ENCODE measurements at regions not wholly inside any gene's neighbourhood (a gene's known extent, or its start where the extent isn't known, plus 50 kb on each side); places are given as distances from the start of the nearest gene placed in this dataset.

GRCh38 chr2:367246-367645 is 79.4 kb upstream of the ALKAL2 start:
- TF ChIP-seq CTCF (IDR thresholded peaks at IDR 0.05; ENCODE audit: borderline replicate concordance, extremely low read depth, low read length, poor library complexity, severe bottlenecking) (no peak), EZH2 (IDR thresholded peaks at IDR 0.05; ENCODE audit: borderline replicate concordance, low read depth, low read length, severe bottlenecking) (no peak)
- no peaks in the 10 kb centered on the region; the same call in 1 of the 2 replicates for H3K4me1 ChIP-seq (ENCODE audit: insufficient read depth, low read length)
- ATAC-seq (ENCODE audit: insufficient read depth, low read depth) (no peak), DNase-seq (no peak)
- H3K27ac ChIP-seq (ENCODE audit: low read length): no peak overlapping the region
- H3K9me3 ChIP-seq (ENCODE audit: insufficient read depth, low read length, severe bottlenecking): peaks cover 5% of the 10 kb centered on the region
- no peaks in the 10 kb centered on the region for H4K20me1 ChIP-seq (ENCODE audit: insufficient read depth, low read length)
- H3K79me2 ChIP-seq (ENCODE audit: insufficient read depth, low read length): no peaks in the 10 kb centered on the region
- H3K4me3 ChIP-seq (ENCODE audit: low read depth in 1 of 2, low read length in 2 of 2): no peak overlapping the region
- H3K4me2 ChIP-seq (ENCODE audit: insufficient read depth, low read length): no peak overlapping the region
- H3K36me3 ChIP-seq (ENCODE audit: insufficient read depth, low read length): no peaks in the 10 kb centered on the region
- no peak overlapping the region for H3K9ac ChIP-seq (ENCODE audit: low read depth, low read length)
- no peak overlapping the region for H2AFZ ChIP-seq (ENCODE audit: low read depth, low read length)
- H3K27me3 ChIP-seq (ENCODE audit: insufficient read depth, low read length, poor library complexity): peaks cover 3% of the 10 kb centered on the region

DNA sequence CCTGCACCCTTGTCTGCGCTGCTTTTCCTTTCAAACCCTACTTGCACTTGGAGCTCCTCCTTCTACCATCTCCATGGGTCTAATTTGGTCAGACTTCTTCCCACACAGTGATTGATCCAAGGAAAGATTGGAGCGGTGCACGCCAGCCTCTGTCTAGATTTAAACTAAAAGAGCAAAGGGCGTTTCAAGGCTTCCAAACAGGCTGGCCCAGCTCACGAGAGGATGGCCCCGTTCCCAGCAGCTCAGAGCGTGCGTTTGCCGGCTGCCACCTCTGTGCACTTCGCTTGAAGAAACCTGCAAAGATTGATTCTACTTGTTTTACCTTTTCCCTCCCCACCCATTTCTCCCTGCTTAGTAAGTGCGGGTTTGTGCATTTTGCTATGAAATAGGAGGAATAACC is 78.8 kb upstream of the ALKAL2 start:
- TF ChIP-seq EZH2 (IDR thresholded peaks at IDR 0.05; ENCODE audit: borderline replicate concordance, low read depth, low read length, severe bottlenecking) (no peak), CTCF (IDR thresholded peaks at IDR 0.05; ENCODE audit: borderline replicate concordance, extremely low read depth, low read length, poor library complexity, severe bottlenecking) (no peak)

DNA sequence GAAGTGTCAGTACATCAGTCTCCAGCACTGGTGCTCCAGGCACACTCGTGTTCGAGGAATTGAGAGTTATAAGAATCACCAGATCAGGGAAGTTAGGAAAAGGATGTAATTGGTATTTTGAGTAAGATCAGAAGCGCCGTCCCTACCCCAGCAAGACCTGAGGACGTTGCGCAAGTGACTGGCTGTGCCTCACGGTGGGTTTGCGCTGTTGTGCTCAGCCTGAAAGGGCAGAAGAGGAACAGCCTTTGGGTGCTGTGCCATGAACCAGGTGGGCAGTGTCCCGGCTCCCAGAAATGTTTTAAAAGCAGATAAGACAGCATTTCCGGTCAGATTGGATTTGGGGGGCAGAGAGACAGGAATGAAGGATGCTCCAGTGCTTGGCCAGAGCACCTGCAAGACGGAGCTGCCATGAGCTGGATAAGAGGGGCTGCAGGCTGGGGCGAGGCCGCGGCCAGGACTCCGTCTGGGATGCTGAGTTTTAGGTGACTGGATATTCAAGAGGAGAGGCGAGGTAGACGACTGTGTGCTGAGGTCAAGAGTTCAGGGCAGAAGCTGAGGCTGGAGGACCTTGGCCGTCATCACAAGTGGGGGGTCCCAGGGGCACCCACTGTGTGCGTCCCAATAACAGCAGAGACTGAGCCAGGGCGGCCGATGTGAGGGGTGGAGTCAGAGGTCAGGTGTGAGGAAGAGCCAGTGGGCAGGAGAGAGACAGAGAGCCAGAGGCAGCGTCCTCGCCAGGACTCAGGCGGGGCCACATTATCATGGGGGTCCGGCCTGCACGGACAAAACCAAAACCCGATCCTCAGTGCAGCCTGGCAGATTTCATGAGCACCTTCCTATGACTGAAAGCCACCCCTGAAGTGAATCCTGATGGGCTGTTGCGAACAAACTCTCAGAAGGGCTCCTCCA is 77.7 kb upstream of the ALKAL2 start:
- H3K36me3 ChIP-seq (ENCODE audit: insufficient read depth, low read length): no peaks in the 10 kb centered on the region
- no peak for TF ChIP-seq EZH2 (IDR thresholded peaks at IDR 0.05; ENCODE audit: borderline replicate concordance, low read depth, low read length, severe bottlenecking)
- H3K9me3 ChIP-seq (ENCODE audit: insufficient read depth, low read length, severe bottlenecking): peaks cover 7% of the 10 kb centered on the region
- no peak overlapping the region for H3K4me3 ChIP-seq (ENCODE audit: low read depth in 1 of 2, low read length in 2 of 2)
- no peak for DNase-seq
- H3K9ac ChIP-seq (ENCODE audit: low read depth, low read length): no peak overlapping the region
- H3K27me3 ChIP-seq (ENCODE audit: insufficient read depth, low read length, poor library complexity): peaks cover 3% of the 10 kb centered on the region
- no peak overlapping the region for H3K4me2 ChIP-seq (ENCODE audit: insufficient read depth, low read length)
- no peak overlapping the region for H2AFZ ChIP-seq (ENCODE audit: low read depth, low read length)
- H3K79me2 ChIP-seq (ENCODE audit: insufficient read depth, low read length): no peaks in the 10 kb centered on the region
- H4K20me1 ChIP-seq (ENCODE audit: insufficient read depth, low read length): no peaks in the 10 kb centered on the region
- no peak overlapping the region for H3K27ac ChIP-seq (ENCODE audit: low read length)
- no peaks in the 10 kb centered on the region; the same call in 1 of the 2 replicates for H3K4me1 ChIP-seq (ENCODE audit: insufficient read depth, low read length)
- ATAC-seq (ENCODE audit: insufficient read depth, low read depth): no peak

More for the DNA sequence above, 78.8 kb upstream of the ALKAL2 start:
- no peak overlapping the region for H2AFZ ChIP-seq (ENCODE audit: low read depth, low read length)
- H3K27ac ChIP-seq (ENCODE audit: low read length): no peak overlapping the region
- no peaks in the 10 kb centered on the region for H4K20me1 ChIP-seq (ENCODE audit: insufficient read depth, low read length)
- H3K27me3 ChIP-seq (ENCODE audit: insufficient read depth, low read length, poor library complexity): peaks cover 3% of the 10 kb centered on the region
- no peak overlapping the region for H3K9ac ChIP-seq (ENCODE audit: low read depth, low read length)
- peaks cover 7% of the 10 kb centered on the region for H3K9me3 ChIP-seq (ENCODE audit: insufficient read depth, low read length, severe bottlenecking)
- ATAC-seq (ENCODE audit: insufficient read depth, low read depth): no peak
- no peaks in the 10 kb centered on the region for H3K79me2 ChIP-seq (ENCODE audit: insufficient read depth, low read length)
- no peak for DNase-seq
- H3K4me3 ChIP-seq (ENCODE audit: low read depth in 1 of 2, low read length in 2 of 2): no peak overlapping the region
- no peaks in the 10 kb centered on the region for H3K36me3 ChIP-seq (ENCODE audit: insufficient read depth, low read length)
- no peak overlapping the region for H3K4me2 ChIP-seq (ENCODE audit: insufficient read depth, low read length)
- no peaks in the 10 kb centered on the region; the same call in 1 of the 2 replicates for H3K4me1 ChIP-seq (ENCODE audit: insufficient read depth, low read length)

DNA sequence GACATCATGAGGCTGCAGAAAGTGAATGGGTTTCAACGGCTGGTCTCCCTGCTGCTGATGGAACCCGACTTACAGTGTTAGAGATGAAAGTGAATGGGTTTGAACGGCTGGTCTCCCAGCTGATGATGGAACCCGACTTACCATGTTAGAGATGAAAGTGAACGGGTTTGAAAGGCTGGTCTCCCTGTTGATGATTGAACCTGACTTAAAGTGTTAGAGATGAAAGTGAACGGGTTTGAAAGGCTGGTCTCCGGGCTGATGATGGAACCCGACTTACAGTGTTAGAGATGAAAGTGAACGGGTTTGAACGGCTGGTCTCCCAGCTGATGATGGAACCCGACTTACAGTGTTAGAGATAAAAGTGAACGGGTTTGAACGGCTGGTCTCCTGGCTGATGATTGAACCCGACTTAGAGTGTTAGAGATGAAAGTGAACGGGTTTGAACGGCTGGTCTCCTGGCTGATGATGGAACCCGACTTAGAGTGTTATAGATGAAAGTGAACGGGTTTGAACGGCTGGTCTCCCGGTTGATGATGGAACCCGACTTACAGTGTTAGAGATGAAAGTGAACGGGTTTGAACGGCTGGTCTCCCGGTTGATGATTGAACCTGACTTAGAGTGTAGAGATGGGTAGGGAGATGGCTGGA is 76.1 kb upstream of the ALKAL2 start:
- no peak overlapping the region for H3K4me2 ChIP-seq (ENCODE audit: insufficient read depth, low read length)
- peaks cover 7% of the 10 kb centered on the region for H3K9me3 ChIP-seq (ENCODE audit: insufficient read depth, low read length, severe bottlenecking)
- ATAC-seq (ENCODE audit: insufficient read depth, low read depth) (no peak), DNase-seq (no peak)
- no peaks in the 10 kb centered on the region; the same call in 1 of the 2 replicates for H3K4me1 ChIP-seq (ENCODE audit: insufficient read depth, low read length)
- TF ChIP-seq CTCF (IDR thresholded peaks at IDR 0.05; ENCODE audit: borderline replicate concordance, extremely low read depth, low read length, poor library complexity, severe bottlenecking): no peak
- TF ChIP-seq EZH2 (IDR thresholded peaks at IDR 0.05; ENCODE audit: borderline replicate concordance, low read depth, low read length, severe bottlenecking): no peak
- H4K20me1 ChIP-seq (ENCODE audit: insufficient read depth, low read length): no peaks in the 10 kb centered on the region
- H3K27me3 ChIP-seq (ENCODE audit: insufficient read depth, low read length, poor library complexity): peaks cover 8% of the 10 kb centered on the region
- no peak overlapping the region for H3K9ac ChIP-seq (ENCODE audit: low read depth, low read length)
- H2AFZ ChIP-seq (ENCODE audit: low read depth, low read length): no peak overlapping the region
- no peak overlapping the region for H3K4me3 ChIP-seq (ENCODE audit: low read depth in 1 of 2, low read length in 2 of 2)
- no peak overlapping the region for H3K27ac ChIP-seq (ENCODE audit: low read length)
- no peaks in the 10 kb centered on the region for H3K79me2 ChIP-seq (ENCODE audit: insufficient read depth, low read length)
- H3K36me3 ChIP-seq (ENCODE audit: insufficient read depth, low read length): no peaks in the 10 kb centered on the region
